NCI-H146 treated with DMSO at 0.1 percent for 48 hours (cell line): ENCODE measurements at regions not wholly inside any gene's neighbourhood (a gene's known extent, or its start where the extent isn't known, plus 50 kb on each side); places are given as distances from the start of the nearest gene placed in this dataset.

Experiments
- DNase-seq: peaks from one replicate; lab custom pipeline; 2025; ENCODE audit not compliant: unreplicated experiment; lab: John Stamatoyannopoulos, UW

- no peak for DNase-seq
Observed at GRCh38 chr5:176733406-176734262, 76.7 kb upstream of the UNC5A start.

GRCh38 chr5:176734756-176735342, 75.5 kb upstream of the UNC5A start:
- DNase-seq = no peak

GRCh38 chr5:176735383-176736265, 74.7 kb upstream of the UNC5A start:
- no peak for DNase-seq

- no peak for DNase-seq
Observed at GRCh38 chr5:176736301-176736930, 73.9 kb upstream of the UNC5A start.

GRCh38 chr5:176736931-176737745, 73.2 kb upstream of the UNC5A start:
- DNase-seq = no peak

- no peak for DNase-seq
Observed at GRCh38 chr5:176737746-176738636, 72.4 kb upstream of the UNC5A start.

- no peak for DNase-seq
Observed at GRCh38 chr5:176738637-176739250, 71.6 kb upstream of the UNC5A start.

GRCh38 chr5:176739461-176740051, 70.8 kb upstream of the UNC5A start:
- DNase-seq = peak; percentile 8

GRCh38 chr5:176740131-176740701, 70.1 kb upstream of the UNC5A start:
- DNase-seq = no peak

GRCh38 chr5:176740702-176741496, 69.5 kb upstream of the UNC5A start:
- DNase-seq = no peak

GRCh38 chr5:176741561-176742211, 68.7 kb upstream of the UNC5A start:
- no peak for DNase-seq

GRCh38 chr5:176742246-176743105, 67.9 kb upstream of the UNC5A start:
- no peak for DNase-seq

- DNase-seq = peak; percentile 7
Observed at GRCh38 chr5:176743136-176743861, 67.1 kb upstream of the UNC5A start.

- no peak for DNase-seq
Observed at GRCh38 chr5:176743868-176744583, 66.3 kb upstream of the UNC5A start.

GRCh38 chr5:176744584-176744965, 65.8 kb upstream of the UNC5A start:
- no peak for DNase-seq
